Bone marrow (tissue), 2 donors: ENCODE measurements at regions not wholly inside any gene's neighbourhood (a gene's known extent, or its start where the extent isn't known, plus 50 kb on each side); places are given as distances from the start of the nearest gene placed in this dataset.

ENCODE experiments used
- DNase-seq, 2 donors: peaks; one replicate each; lab custom pipeline; 2025; lab: John Stamatoyannopoulos, UW

DNA sequence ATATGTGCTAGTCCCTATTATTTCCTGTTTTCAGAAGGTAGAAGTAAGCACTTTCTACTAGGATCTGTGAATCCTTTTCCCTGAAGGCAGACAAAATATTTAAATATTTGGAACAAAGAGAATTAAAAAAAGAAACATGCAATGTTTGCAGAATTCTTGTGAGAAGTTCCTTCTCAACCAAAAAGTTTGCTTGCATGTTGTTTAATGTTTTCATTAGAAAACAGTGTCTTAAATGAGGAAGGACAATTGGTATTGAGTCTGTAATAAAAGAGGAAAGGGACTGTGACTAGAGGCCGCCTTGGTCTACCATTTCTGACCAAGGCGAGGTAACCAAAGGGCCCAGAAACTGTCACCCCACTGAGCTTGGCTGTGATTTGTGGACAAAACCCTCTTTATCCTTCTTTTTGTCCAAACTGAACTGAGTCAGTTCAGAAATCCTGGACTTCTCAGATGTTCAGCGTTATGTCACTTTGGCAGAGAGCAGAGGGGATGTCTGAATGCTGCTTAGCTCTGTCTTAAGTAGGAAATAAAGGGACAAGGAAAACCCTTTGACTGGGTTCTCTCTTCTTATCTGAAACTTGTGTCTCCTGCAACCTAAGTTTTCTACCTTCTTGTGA, 129.8 kb upstream of the CPM start:
- no peak for DNase-seq

DNA sequence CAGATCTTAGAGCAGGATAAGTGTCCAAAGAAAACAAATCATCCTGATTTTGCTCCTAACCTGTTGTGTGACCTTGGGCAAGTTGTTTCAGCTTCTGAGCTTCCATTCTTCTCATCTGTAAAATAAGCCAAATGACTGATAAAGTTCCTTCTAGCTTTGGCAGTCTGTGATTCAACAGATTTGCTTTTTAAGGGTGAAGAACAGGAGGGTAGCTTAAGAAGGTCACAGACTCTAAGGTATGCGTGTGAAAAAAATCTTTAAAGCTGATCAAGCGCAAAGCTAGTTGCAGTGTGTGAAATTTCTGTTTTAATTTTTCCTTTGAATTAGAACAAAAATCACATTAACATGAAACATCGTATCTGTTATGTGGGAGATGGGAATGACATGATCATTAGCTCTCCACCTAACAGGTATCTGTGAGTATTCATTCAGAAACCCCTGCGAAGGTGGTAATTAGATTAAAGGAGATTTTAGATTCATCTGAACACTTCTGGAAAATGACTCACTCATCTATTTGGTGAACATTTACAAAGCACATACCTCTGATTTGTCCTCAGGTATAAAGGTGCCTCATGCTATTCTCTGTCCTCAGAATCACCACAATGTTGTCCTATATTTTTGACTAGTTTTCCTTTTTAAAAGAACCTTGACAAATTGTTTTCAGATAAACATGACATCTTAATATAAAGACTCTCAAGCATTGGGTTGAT, 131.9 kb upstream of the CPM start:
- no peak for DNase-seq

DNA sequence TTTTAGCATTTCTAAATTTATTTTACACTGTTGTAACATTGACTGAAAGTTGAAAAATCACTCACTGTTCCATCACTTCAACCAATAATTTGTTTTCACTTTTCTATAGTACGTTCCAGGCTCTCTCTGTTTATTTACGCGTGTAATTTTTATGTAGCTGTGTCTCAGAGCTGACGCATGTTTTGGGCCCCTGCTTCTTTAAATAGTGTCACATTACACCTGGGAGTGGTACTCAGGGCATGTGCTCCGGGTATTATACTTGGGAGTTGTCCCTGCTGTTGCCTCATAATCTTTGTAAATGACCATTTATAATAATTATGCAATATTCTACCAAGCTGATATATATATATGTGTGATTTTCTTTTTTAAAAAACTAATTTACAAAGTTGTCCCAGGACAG, 132.8 kb upstream of the CPM start:
- DNase-seq, result no peak

DNA sequence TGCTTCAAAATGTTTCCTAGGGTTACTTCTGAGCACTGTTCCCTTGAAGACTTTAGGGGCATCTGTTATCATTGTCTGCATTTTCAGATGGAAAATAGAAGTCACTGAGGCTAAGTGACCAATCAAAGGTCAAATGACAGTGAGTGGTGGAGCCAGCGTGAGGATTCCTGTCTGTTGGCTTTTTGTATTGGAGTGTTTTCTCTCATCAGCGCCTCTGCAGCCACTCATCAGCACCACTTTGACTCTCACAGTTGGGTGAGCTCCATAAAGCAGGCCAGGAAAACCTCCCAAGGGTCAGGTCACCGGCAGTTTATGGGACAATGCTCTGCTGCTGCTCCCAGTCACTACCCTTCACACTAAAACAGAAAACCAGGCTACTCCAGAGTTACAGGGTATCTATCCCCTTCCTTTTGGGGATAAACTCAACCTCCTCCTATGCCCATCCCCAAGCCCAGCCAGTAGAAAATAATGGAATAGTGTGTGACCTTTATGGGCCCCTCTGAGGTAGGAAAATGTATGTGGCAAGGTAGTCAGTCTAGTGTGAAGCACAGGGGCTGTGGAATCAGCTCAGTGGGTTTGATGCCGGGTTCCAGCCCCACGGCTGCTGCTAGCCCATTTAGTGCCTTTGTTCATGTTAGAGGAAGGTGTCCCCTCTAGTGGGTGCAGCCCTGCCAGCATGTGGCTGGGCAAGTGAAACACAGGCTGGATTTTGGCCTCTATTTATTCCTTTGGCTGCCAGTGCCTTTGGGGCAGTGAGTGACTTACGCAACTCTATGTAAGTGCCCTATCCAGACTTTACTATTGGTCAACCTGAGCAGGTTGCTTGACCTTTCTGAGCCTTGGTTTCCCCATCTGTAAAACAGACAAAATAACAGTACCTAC, 133.8 kb upstream of the CPM start:
- no peak for DNase-seq

- DNase-seq, result no peak
These were observed 134.7 kb upstream of the CPM start for GRCh38 chr12:69067713-69068112.

- DNase-seq, result no peak
These were observed 135.5 kb upstream of the CPM start for GRCh38 chr12:69068448-69068847.

DNA sequence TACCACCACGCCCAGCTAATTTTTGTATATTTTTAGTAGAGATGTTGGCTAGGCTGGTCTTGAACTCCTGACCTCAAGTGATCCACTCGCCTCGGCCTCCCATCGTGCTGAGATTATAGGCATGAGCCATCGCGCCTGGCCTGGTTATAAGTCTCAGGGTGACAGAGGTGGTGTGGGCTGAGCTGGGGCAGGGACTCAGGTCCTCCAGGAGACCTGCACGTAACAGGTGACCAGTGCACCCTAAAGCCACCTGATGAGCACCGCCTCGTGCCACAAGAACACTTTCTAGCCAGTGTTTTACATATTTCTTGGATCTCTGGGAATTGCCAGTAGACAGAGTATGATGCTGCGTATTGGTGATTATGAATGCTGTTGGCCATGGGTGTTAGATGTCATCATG, 136.5 kb upstream of the CPM start:
- DNase-seq, result no peak

DNA sequence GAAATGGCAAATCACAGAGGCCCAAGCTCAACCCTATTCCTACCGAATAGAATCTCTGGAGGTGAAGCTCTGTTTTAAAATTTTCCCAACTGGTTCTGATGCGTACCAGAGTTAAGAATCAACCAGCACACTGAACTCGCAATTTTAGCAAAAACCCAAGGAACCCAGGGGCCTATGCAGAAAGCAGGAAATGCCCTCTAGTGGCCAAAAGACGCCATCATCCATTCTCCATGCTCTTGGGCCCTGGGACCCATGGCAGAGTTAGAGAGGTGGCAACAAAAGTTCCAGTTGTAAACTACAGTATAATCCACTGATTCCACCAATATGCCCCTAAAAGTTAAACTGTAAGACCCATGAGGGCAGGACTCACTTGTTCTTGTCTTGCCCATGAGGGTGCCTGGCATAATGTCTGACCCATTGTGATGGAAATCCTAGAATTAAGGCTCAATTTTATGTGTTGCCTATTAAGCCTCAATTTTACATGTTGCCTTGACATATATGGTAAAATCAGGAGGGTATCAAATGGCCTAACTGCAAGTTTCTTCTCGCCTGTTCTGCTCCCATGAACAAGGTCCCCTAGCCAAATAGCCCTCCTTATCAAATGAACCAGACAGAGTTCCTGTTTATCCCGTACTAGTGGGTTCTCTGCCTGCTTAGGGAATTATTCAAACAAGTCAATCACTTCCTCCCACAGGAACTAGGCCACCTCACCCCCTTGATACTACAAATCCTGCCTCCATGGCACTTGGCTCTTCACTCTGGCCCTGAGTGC, 137.5 kb upstream of the CPM start:
- peak in 1 of 2 donors; percentile 6 for DNase-seq

GRCh38 chr12:69071091-69071370, 138.1 kb upstream of the CPM start:
- no peak for DNase-seq

DNA sequence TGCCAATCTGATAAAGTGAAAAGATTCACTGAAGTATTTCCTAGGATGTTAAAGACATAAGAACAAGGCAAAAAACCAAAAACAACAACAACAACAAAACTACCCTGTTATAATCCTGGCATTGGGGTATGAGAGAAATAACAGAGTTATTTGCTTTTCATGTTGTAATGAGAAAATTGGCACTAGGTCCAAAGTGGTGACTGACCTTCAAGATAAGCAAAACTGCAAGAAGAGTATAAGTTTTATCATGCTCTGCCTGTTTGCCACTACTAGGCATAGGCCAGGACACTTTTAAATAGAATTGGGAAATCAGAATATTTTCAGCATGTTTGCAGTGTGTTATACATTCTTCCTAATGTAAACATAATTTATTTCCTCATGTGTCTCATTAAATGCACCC, 140.1 kb upstream of the CPM start:
- no peak for DNase-seq

DNA sequence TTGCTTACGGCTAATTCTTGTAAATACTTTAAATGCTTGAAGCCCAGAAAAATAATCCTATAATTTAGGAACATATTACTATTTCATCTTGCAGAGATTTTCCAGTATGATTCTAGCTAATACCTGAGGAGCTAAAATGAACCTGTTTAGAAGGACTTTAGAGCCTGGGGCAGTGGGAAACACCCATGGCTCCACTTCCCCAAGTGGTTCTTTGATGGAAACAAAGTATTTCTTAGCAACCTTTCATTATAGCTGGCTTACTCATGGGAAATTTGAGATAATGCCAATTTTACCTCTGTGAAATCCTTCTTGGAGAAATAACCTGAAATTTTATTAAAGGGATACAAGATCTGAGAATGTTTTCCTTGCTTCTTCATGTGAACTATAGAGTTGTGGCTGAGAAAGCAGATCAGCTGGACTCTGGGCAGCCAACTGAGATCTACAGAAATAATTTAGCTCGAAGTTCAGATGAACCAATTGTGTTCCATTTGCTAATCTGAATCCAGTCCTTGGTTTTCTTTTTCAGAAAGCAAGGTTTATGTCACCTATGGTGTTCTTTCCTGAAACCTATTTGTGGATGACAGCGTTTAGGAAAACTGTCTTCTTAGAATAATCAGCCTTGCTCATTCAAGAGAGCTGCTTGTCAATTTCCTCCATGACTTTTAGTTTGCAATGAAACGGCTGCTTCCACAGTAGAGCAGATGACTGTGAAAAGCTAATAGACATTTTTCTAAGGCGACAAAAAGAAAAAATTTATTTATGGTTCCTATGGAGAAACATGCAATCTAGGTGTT, 141.8 kb upstream of the CPM start:
- no peak for DNase-seq

DNA sequence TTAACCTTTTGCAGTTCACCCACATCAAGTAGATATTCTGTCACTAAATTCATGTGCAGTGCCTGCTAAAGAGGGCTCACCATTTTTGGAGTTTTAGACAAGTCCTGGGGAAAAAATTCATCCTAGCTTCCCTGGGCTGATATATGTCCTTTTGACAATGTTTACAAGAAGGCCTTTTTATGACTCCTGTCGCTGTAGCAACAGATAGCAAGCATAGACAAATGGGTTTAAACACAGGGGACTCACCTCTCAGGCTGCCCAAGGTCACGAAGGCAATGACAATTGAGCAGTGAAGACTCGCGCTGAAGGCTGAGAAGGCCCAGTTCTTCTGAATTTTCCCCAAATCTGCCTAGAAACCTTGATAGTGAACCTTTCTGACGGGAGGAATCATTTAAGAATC, 150.7 kb upstream of the CPM start:
- DNase-seq, result no peak

GRCh38 chr12:69084816-69085378, 151.9 kb upstream of the CPM start:
- DNase-seq, result no peak

GRCh38 chr12:69085852-69086251, 152.9 kb upstream of the CPM start:
- DNase-seq, result no peak

DNA sequence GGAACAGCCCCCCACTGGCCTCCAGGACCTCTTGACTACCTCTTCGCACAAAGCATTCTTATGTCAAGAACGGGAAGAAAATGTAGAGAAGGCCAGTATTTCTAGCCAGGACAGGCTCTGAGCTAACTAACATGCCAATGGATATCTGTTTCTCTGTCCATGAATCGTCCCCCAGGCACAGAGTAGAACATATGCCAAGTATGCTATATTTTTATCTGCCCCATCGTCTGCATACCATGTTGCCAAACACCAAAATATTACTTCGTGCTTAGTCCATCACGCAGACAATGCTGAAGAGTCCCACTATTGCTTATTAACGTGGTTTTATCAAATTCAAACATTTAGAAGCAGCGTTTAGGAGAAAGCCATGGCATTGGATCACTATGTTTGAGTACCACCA, 151.4 kb upstream of the CPSF6 start:
- DNase-seq, result no peak

DNA sequence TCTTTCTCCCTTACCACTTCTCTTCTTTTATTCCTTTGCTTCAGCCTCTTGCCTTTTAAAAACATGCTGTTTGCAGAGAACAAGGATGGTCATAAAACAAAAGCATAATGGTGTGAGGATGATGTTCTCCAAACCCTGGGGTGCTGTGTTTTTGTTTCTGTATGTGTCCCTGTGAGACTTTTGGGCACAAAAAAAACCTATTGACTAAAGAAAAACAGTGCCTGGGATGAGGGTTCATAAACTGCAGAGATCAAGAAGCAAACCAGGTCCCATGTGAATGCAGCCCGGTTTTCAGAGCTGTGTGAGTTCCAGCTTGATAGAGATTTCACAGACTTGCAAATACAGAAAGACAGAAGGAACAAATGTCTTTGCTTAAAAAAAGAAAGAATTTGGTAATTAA, 148.6 kb upstream of the CPSF6 start:
- no peak for DNase-seq

- no peak for DNase-seq
These were observed 147.8 kb upstream of the CPSF6 start for GRCh38 chr12:69091442-69092017.

DNA sequence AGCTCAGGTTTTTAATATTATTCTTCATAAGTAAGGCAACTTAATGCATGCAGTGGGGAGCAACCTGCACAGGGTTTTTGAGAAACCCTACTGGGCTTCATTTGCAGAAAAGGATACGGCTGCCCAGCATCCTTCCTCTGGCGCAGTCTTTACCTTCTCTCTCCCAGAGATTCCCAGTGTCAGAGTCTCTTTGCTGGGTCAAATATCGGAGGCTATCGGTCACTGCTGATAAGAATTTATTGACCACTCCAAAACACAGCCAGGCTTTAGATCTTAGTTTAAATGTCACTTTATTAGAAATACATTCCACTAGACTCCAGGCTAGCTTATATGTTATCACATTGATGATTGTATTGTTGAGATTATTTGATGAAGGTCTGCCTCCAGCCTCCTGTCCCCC, 147.2 kb upstream of the CPSF6 start:
- DNase-seq, result no peak

DNA sequence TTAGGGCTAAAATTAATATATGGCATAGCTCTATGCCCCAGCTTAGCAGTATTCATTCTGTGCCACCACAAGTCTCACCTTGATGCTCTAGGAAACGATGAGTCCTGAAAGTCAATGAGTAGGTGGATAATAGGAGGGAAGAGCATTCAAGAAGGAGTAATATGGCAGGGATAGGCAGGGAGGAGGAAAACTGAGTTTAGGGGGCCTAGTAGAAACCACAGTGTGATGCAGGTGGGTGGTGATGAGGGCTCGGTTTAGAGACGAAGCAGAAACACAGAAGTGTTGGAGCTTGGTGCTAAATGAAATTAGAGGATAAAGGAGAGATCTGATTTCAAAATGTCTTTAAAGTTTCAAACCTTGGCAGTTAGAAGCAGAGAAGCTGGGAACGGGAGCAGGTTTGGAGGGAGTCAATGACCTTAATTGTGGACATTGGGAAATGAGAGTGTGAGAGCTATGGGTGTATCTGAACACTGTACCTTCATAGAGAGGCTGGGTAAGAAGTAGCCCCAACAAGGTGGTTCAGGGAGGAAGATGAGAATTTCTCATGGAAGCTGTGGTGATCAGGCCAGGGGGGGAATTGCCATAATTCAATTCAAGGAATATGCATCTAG, 144.7 kb upstream of the CPSF6 start:
- no peak for DNase-seq

DNA sequence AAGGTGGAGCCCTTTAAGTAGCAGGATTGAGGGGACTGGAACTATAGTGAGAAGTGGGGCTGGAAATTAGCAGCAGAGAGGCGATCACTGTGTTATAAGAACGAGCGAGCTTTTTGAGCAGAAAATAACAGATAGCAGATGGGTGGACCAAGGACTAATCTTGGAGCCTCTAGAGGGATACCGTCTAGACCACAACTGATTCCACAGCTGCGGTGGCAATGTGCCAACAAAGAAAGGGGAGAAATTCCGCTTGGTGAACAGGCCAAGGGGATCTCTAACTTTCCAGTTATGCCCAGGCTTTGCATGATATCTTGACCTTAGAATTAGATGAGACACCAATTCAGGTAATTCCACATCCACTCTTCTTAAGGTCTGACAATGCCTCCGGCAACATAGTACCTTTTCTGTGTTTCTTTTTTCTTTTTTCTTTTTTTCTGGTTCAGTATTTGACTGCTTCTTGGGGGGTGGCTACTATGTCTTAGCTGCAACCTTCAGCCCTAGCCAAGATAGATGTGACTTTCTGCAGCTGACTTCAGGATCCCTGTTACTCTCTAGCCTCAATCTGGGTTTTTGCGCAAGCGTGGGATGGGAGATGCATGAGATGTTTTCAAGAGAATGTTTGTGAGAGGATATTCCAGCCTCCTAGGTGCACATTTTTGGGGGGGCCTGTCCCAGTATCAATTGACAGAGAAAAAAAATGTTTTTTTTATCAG, 143.4 kb upstream of the CPSF6 start:
- DNase-seq, result no peak
